ENCODE measurements at regions not wholly inside any gene's neighbourhood (a gene's known extent, or its start where the extent isn't known, plus 50 kb on each side); places are given as distances from the start of the nearest gene placed in this dataset.

- no peak for TF ChIP-seq POLR2AphosphoS5 (IDR thresholded peaks at IDR 0.05; ENCODE audit: low read depth, low read length)
- no peak for TF ChIP-seq CTCF (IDR thresholded peaks at IDR 0.05; ENCODE audit: control extremely low read depth in 1 of 3, insufficient read depth in 1 of 3, low read depth in 1 of 3, low read length in 3 of 3)
- TF ChIP-seq POLR2A (IDR thresholded peaks at IDR 0.05; ENCODE audit: control extremely low read depth in 1 of 2, low read depth in 2 of 2, low read length in 2 of 2) = no peak
- no peak for TF ChIP-seq EP300 (IDR thresholded peaks at IDR 0.05; ENCODE audit: borderline replicate concordance in 1 of 2, low read depth in 2 of 2, low read length in 2 of 2)
- TF ChIP-seq NANOG (IDR thresholded peaks at IDR 0.05; ENCODE audit: insufficient read depth, low read depth, low read length, poor library complexity, severe bottlenecking) = no peak
- TF ChIP-seq, protein P1, sequence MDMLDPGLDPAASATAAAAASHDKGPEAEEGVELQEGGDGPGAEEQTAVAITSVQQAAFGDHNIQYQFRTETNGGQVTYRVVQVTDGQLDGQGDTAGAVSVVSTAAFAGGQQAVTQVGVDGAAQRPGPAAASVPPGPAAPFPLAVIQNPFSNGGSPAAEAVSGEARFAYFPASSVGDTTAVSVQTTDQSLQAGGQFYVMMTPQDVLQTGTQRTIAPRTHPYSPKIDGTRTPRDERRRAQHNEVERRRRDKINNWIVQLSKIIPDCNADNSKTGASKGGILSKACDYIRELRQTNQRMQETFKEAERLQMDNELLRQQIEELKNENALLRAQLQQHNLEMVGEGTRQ (IDR thresholded peaks at IDR 0.05; ENCODE audit: low read length) = no peak
- TF ChIP-seq JUND (IDR thresholded peaks at IDR 0.05; ENCODE audit: low read length) = no peak
- TF ChIP-seq BACH1 (IDR thresholded peaks at IDR 0.05; ENCODE audit: low read length) = no peak
- TF ChIP-seq RFX5 (IDR thresholded peaks at IDR 0.05; ENCODE audit: borderline replicate concordance, low read depth, low read length) = no peak
- no peak for TF ChIP-seq TCF12 (IDR thresholded peaks at IDR 0.05; ENCODE audit: low read depth, low read length)
- TF ChIP-seq CHD2 (IDR thresholded peaks at IDR 0.05; ENCODE audit: low read length) = no peak
- no peak for TF ChIP-seq SIN3A (conservative IDR thresholded peaks at IDR 0.05 in 1 of 2, IDR thresholded peaks at IDR 0.05 in 1 of 2; ENCODE audit: low read depth in 1 of 2, low read length in 2 of 2)
Measured at GRCh38 chrX:137969191-137969590, 403.3 kb downstream of the ZIC3 start.
